ENCODE measurements at regions not wholly inside any gene's neighbourhood (a gene's known extent, or its start where the extent isn't known, plus 50 kb on each side); places are given as distances from the start of the nearest gene placed in this dataset.

DNA sequence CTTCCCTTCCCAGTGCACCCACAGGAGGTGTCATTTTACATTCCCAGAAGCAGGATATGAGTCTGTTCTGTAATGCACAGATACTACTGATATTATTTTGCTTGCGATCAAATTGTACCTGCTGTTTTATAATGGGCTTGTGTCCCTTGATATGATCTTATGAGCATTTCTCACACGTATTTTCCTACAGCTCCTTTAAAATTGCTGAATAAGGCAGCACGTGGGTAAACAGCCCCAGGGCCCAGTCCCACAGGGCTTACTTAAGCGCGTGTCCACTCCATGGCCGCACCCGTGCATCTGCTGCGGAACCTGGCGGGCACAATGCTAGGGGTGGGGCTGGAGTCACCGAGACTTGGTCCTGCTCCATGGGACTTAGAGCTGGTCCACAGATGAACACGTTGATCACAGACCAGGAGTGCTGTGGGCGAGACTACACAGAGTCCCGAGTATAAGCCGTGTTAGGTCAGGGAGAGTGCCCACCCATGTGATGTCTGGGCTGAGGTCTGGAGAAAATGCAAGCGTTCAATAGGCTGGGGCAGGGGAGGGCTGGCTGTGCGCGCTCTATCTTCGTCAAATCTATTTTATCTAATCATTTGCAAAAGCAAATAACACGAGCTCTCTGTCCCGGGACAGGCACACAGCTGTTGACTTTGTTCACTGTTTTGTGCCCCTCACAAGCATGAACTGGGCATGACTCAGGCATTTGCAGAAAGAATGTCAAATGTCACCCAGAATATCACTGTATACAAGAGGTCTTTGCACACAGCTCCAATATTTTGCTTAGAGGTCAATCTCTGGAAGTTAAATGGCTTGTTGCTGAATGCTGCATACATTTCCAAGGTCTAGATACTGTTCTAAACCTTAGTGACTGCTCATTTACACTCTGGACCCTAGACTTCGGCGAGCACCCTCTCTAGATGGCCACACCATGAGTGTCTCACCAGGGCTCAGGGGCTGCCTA lies 119.3 kb downstream of the CRYAA start:
- TF ChIP-seq POLR2A (IDR thresholded peaks at IDR 0.05; ENCODE audit: low read length) (no peak), GATA1 (IDR thresholded peaks at IDR 0.05; ENCODE audit: low read depth, low read length) (no peak)
